Endothelial cell of umbilical vein (primary cell): ENCODE measurements at regions not wholly inside any gene's neighbourhood (a gene's known extent, or its start where the extent isn't known, plus 50 kb on each side); places are given as distances from the start of the nearest gene placed in this dataset.

Source experiments
- BruUV-seq: library from RNA; stranded (reverse); fragments of 400-500 nt; replicated peaks from 2 replicates; lab custom pipeline; 2021; lab: Mats Ljungman, UMichigan
- CTCF ChIA-PET: fragments of 300-600, 350-600 bp; sonication (Branson Sonifier 250); formaldehyde crosslinking; loops from one replicate; lab custom pipeline; 2021; ENCODE audit warnings: antibody characterized with exemption, inconsistent platforms; lab: Charles Lee
- POLR2A ChIA-PET: fragments of 300-600, 350-600 bp; sonication (Branson Sonifier 250); formaldehyde crosslinking; loops from one replicate; lab custom pipeline; 2021; ENCODE audit warnings: antibody characterized with exemption, inconsistent platforms; lab: Charles Lee
- DNase-seq: peaks from one replicate; pipeline ENCODE4 v3.0.0-alpha.2; 2011; ENCODE audit warnings: low read depth, low spot score
- FAIRE-seq: peaks from 2 replicates; lab custom pipeline; 2011; peaks lifted over from hg19 to GRCh38; lab: Jason Lieb, UNC
- H2AFZ ChIP-seq: 2 replicates; pipeline ENCODE4 v1.6.0; 2012; ENCODE audit warnings: low read depth, low read length, control low read depth, inconsistent platforms
- H3K27ac ChIP-seq: 2 replicates; pipeline ENCODE4 v1.5.1; 2011; ENCODE audit warnings: low read depth, mild to moderate bottlenecking, control low read depth, low read length, moderate library complexity; ENCODE audit not compliant: insufficient read depth
- H3K27me3 ChIP-seq, 2 experiments: 2 replicates each; pipeline versions ENCODE4 v1.6.0 to v1.6.1; 2011; ENCODE audit warnings: low read length in 2 of 2, mixed read lengths in 1 of 2; ENCODE audit not compliant: control insufficient read depth in 2 of 2, insufficient read depth in 2 of 2
- H3K36me3 ChIP-seq, 2 experiments: 2 replicates in 1 of 2; 3 replicates in 1 of 2; pipeline ENCODE4 v1.5.1; 2011; ENCODE audit warnings: low read length in 2 of 2, mild to moderate bottlenecking in 1 of 2, moderate library complexity in 1 of 2; ENCODE audit not compliant: control insufficient read depth in 2 of 2, insufficient read depth in 2 of 2; ENCODE audit errors: extremely low read depth in 1 of 2
- H3K4me1 ChIP-seq: 3 replicates; pipeline ENCODE4 v1.5.1; 2011; ENCODE audit warnings: mild to moderate bottlenecking, low read length; ENCODE audit not compliant: control insufficient read depth, insufficient read depth; ENCODE audit errors: extremely low read depth
- H3K4me2 ChIP-seq: 2 replicates; pipeline ENCODE4 v1.6.1; 2011; ENCODE audit warnings: low read length, control low read depth, mixed read lengths; ENCODE audit not compliant: insufficient read depth
- H3K4me3 ChIP-seq, 3 experiments: fragments of 200-600 bp in 1 of 3; sonication (generic), shearing (Covaris generic) in 1 of 3; replicated peaks in 1 of 3; 2 replicates each; pipeline ENCODE4 v1.5.1; 2011 to 2016; ENCODE audit warnings: control low read depth in 3 of 3, low read length in 3 of 3, mild to moderate bottlenecking in 2 of 3, inconsistent platforms in 1 of 3, low read depth in 1 of 3, moderate library complexity in 1 of 3; ENCODE audit not compliant: insufficient read depth in 1 of 3
- H3K79me2 ChIP-seq: 2 replicates; pipeline ENCODE4 v1.6.0; 2012; ENCODE audit warnings: low read length, inconsistent platforms; ENCODE audit not compliant: control insufficient read depth, insufficient read depth
- H3K9ac ChIP-seq: replicated peaks from 2 replicates; pipeline ENCODE3; 2011; ENCODE audit warnings: low read length, control low read depth; ENCODE audit not compliant: insufficient read depth; ENCODE audit errors: extremely low read depth
- H3K9me1 ChIP-seq: replicated peaks from 3 replicates; pipeline ENCODE4 v1.6.0; 2011; ENCODE audit warnings: mild to moderate bottlenecking, low read length; ENCODE audit not compliant: control insufficient read depth, insufficient read depth; ENCODE audit errors: extremely low read depth
- H3K9me3 ChIP-seq: replicated peaks from 2 replicates; pipeline ENCODE4 v1.5.1; 2012; ENCODE audit warnings: low read length, inconsistent platforms; ENCODE audit not compliant: control insufficient read depth, insufficient read depth
- H4K20me1 ChIP-seq: replicated peaks from 2 replicates; pipeline ENCODE3; 2011; ENCODE audit warnings: mild to moderate bottlenecking, low read length; ENCODE audit not compliant: control insufficient read depth, insufficient read depth; ENCODE audit errors: extremely low read depth
- EZH2 ChIP-seq: IDR thresholded peaks from 2 replicates; pipeline ENCODE4 v1.6.1; 2012; ENCODE audit warnings: borderline replicate concordance, low read depth, mild to moderate bottlenecking, moderate library complexity, low read length, inconsistent platforms; ENCODE audit not compliant: severe bottlenecking
- FOS ChIP-seq: IDR thresholded peaks from 2 replicates; pipeline ENCODE4 v1.6.1; 2011; ENCODE audit warnings: mild to moderate bottlenecking, low read length, moderate library complexity, borderline replicate concordance; ENCODE audit not compliant: insufficient read depth
- GATA2 ChIP-seq: IDR thresholded peaks from 2 replicates; pipeline ENCODE4 v1.7.0; 2011; ENCODE audit warnings: low read depth, mild to moderate bottlenecking, moderate library complexity, mixed read lengths, low read length; ENCODE audit not compliant: insufficient read length, insufficient read depth
- JUN ChIP-seq: IDR thresholded peaks from 2 replicates; pipeline ENCODE4 v1.6.1; 2011; ENCODE audit warnings: borderline replicate concordance, low read depth; ENCODE audit not compliant: insufficient read length, insufficient read depth
- MAX ChIP-seq: IDR thresholded peaks from 2 replicates; pipeline ENCODE4 v1.6.1; 2011; ENCODE audit not compliant: insufficient read depth, insufficient read length
- MYC ChIP-seq: IDR thresholded peaks from one replicate; pipeline ENCODE4 v1.6.1; 2011; ENCODE audit warnings: mild to moderate bottlenecking, low read depth, low read length
- POLR2A ChIP-seq: IDR thresholded peaks from 2 replicates; pipeline ENCODE4 v1.6.1; 2012; ENCODE audit warnings: low read depth, mild to moderate bottlenecking, control low read depth, low read length
- POLR2AphosphoS5 ChIP-seq: IDR thresholded peaks from 2 replicates; pipeline ENCODE4 v1.6.1; 2012; ENCODE audit warnings: low read depth, mild to moderate bottlenecking, control low read depth, low read length, moderate library complexity; ENCODE audit not compliant: insufficient read depth
- dilution Hi-C: fragments of 300-500 bp; cut with MboI; formaldehyde crosslinking; loops from one replicate; pipeline ENCODE4 v1.15.0; 2019; ENCODE audit warnings: low sequenced_read_pairs; ENCODE audit not compliant: extremely low pct_ligation_motif_present
- intact Hi-C: fragments of 100-400 bp; cut with micrococcal nuclease; formaldehyde crosslinking; loops from one replicate; pipeline ENCODE4 v1.10.0; 2022
- TF ChIP-seq, protein P1 (sequence below), 2 donors: IDR thresholded peaks; 1 replicate in 1 of 2; 2 replicates in 1 of 2; pipeline ENCODE4 v1.5.1; 2011; ENCODE audit warnings: low read length in 2 of 2, mild to moderate bottlenecking in 2 of 2, moderate library complexity in 2 of 2, control low read depth in 1 of 2, inconsistent platforms in 1 of 2, low read depth in 1 of 2; ENCODE audit not compliant: insufficient read depth in 1 of 2; ENCODE audit errors: extremely low read depth in 1 of 2

- POLR2A ChIA-PET = no interaction called here
- DNase-seq (no peak), FAIRE-seq (no peak)
- dilution Hi-C loops (no loop called here), intact Hi-C loops (no loop called here)
- CTCF ChIA-PET = no interaction called here
- Histone ChIP-seq H4K20me1 (no peaks in the 10 kb centered on the region), H3K9me3 (peaks cover 2% of the 10 kb centered on the region), H3K4me3 (no peak overlapping the region), H3K27ac (no peak overlapping the region), H3K4me2 (no peak overlapping the region), H2AFZ (no peak overlapping the region), H3K36me3 (no peaks in the 10 kb centered on the region), H3K79me2 (no peaks in the 10 kb centered on the region), H3K27me3 (no peaks in the 10 kb centered on the region), H3K9ac (no peak overlapping the region), H3K9me1 (no peaks in the 10 kb centered on the region), H3K4me1 (no peaks in the 10 kb centered on the region)
- BruUV-seq = no TSS peak
- TF ChIP-seq FOS = no peak
Measured at GRCh38 chr1:4960336-4960735, 305.9 kb downstream of the AJAP1 start.

DNA sequence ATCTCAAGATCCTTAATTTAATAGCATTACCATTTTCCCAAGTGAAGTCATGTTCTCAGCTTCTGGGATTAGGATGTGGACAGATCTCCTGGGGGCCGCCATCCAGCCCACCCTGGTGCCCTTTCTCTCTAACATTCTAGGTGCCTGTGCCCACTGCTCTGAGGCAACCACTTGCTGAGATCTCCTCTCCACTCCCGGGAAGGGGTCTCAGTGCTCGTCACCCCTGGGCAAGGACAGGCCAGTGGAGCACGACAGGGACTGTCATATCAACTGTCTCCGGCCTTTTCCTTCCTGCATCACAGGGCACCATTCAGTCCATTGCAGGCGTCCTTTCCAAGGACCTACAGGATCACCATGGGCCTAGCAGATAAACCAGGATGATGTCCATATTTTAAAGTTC is 304.8 kb downstream of the AJAP1 start:
- H3K27ac ChIP-seq = no peak overlapping the region
- H3K4me1 ChIP-seq = no peaks in the 10 kb centered on the region
- dilution Hi-C loops = no loop called here
- no peaks in the 10 kb centered on the region for H3K9me1 ChIP-seq
- TF ChIP-seq GATA2 = no peak
- TF ChIP-seq, protein P1, sequence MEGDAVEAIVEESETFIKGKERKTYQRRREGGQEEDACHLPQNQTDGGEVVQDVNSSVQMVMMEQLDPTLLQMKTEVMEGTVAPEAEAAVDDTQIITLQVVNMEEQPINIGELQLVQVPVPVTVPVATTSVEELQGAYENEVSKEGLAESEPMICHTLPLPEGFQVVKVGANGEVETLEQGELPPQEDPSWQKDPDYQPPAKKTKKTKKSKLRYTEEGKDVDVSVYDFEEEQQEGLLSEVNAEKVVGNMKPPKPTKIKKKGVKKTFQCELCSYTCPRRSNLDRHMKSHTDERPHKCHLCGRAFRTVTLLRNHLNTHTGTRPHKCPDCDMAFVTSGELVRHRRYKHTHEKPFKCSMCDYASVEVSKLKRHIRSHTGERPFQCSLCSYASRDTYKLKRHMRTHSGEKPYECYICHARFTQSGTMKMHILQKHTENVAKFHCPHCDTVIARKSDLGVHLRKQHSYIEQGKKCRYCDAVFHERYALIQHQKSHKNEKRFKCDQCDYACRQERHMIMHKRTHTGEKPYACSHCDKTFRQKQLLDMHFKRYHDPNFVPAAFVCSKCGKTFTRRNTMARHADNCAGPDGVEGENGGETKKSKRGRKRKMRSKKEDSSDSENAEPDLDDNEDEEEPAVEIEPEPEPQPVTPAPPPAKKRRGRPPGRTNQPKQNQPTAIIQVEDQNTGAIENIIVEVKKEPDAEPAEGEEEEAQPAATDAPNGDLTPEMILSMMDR (IDR thresholded peaks at IDR 0.05; ENCODE audit: extremely low read depth in 1 of 2, insufficient read depth in 1 of 2, low read depth in 1 of 2, low read length in 2 of 2) = no peak
- no peak for TF ChIP-seq POLR2A
- no peak for TF ChIP-seq POLR2AphosphoS5
- no peak for TF ChIP-seq JUN
- TF ChIP-seq EZH2 = no peak
- TF ChIP-seq MYC = no peak
- TF ChIP-seq FOS = no peak
- no peak for TF ChIP-seq MAX
- H3K9me3 ChIP-seq = peaks cover 2% of the 10 kb centered on the region
- H3K79me2 ChIP-seq = no peaks in the 10 kb centered on the region
- no TSS peak for BruUV-seq
- H3K4me3 ChIP-seq = no peak overlapping the region
- POLR2A ChIA-PET = no interaction called here
- no peak for DNase-seq
- no peak overlapping the region for H3K4me2 ChIP-seq
- FAIRE-seq = no peak
- no peaks in the 10 kb centered on the region for H3K36me3 ChIP-seq
- no peak overlapping the region for H2AFZ ChIP-seq
- no peaks in the 10 kb centered on the region for H3K27me3 ChIP-seq
- CTCF ChIA-PET = no interaction called here
- intact Hi-C loops = no loop called here
- H3K9ac ChIP-seq = no peak overlapping the region
- H4K20me1 ChIP-seq = no peaks in the 10 kb centered on the region
